NCI-H1092 (cell line): ENCODE measurements at regions not wholly inside any gene's neighbourhood (a gene's known extent, or its start where the extent isn't known, plus 50 kb on each side); places are given as distances from the start of the nearest gene placed in this dataset.
"Not testable (repeated sequence)": the region's sequence is repeated elsewhere in the genome, so short reads cannot be mapped to it uniquely, and the experiment has no call there.

ENCODE experiments used
- DNase-seq: peaks from one replicate; lab custom pipeline; 2025; lab: John Stamatoyannopoulos, UW

- no peak for DNase-seq
These were observed 65.0 kb upstream of the IQSEC1 start for GRCh38 chr3:13137941-13138832.

DNA sequence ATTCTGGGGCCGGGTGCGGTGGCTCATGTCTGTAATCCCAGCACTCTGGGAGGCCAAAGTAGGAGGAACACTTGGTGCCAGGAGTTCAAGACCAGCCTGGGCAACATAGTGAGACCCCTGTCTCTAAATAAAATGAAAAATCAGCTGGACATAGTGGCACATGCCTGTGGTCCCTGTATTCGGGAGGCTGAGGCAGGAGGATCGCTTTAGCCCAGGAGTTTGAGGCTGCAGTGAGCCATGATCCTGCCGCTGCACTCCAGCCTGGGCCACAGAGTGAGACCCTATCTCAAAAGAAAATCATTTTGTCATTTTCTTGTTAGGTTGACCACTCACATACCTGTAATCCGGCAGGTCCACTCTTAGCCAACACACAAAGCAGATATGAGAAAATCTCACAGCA is 63.6 kb upstream of the IQSEC1 start:
- DNase-seq, result not testable (repeated sequence)

- DNase-seq, result no peak
These were observed 63.2 kb upstream of the IQSEC1 start for GRCh38 chr3:13136426-13136825.

- DNase-seq, result no peak
These were observed 62.6 kb upstream of the IQSEC1 start for GRCh38 chr3:13135811-13136321.

GRCh38 chr3:13135251-13135810 is 62.1 kb upstream of the IQSEC1 start:
- DNase-seq, result no peak

DNA sequence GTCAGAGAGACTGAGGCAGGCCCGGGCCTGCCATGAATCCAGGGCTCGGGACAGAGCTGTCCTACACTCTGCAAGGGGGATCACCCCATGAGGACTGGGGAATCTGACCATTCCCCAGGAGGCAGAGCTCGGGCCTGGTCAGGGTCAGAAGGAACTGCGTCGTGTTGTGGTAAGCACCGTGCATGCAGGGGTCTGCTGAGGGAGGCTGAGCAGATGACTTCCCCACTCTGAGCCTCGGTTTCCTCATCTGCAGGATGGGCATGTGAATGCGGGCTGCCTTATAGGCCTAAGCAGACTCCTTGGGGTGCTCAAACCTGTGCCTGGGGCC is 61.6 kb upstream of the IQSEC1 start:
- DNase-seq, result no peak

- DNase-seq, result no peak
These were observed 61.1 kb upstream of the IQSEC1 start for GRCh38 chr3:13134166-13134878.

DNA sequence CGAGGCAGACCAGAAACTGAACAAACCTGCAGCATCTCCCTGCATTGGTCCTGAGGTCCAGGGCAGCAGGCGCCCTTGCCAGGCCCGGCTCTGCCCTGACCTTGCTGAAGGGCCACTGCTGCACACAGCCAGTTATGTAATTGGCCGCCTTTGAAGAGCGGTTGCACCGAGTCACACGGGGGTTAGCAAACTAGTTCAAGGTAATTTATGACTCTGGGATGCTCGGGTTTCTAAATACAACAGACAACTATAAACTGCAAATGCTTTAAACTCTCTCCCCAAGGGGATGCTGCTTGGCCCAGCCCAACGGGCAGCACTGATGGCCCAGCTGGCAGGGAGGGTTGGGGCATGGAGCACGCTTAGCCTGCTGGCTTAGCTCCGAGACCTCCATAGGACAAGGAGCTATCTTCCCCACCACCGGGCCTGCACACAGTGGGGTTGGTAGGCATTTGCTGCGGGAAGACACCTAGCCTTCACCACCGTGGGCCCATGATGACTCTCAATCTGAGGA is 60.3 kb upstream of the IQSEC1 start:
- DNase-seq, result no peak

GRCh38 chr3:13132731-13133410 is 59.6 kb upstream of the IQSEC1 start:
- no peak for DNase-seq

DNA sequence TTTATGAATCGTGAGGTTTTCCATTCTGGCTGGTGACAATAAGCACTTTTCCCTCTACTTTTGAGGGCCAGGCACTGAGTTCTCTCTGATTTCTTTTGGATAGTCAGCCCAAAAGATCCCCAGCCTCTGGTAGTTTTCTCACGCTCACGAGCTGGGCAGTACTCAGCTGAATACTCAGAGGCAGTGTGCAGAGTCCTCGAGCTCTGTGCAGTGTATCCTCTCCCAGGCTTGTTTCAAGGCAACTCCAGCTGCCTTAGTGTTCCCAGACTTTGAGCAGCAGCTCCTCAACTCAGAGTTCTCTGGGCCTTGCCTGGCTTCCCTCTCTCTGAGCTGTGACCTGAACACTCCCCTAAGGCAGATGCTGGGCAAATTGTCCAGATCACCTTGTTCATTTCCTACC is 59.1 kb upstream of the IQSEC1 start:
- DNase-seq, result no peak

DNA sequence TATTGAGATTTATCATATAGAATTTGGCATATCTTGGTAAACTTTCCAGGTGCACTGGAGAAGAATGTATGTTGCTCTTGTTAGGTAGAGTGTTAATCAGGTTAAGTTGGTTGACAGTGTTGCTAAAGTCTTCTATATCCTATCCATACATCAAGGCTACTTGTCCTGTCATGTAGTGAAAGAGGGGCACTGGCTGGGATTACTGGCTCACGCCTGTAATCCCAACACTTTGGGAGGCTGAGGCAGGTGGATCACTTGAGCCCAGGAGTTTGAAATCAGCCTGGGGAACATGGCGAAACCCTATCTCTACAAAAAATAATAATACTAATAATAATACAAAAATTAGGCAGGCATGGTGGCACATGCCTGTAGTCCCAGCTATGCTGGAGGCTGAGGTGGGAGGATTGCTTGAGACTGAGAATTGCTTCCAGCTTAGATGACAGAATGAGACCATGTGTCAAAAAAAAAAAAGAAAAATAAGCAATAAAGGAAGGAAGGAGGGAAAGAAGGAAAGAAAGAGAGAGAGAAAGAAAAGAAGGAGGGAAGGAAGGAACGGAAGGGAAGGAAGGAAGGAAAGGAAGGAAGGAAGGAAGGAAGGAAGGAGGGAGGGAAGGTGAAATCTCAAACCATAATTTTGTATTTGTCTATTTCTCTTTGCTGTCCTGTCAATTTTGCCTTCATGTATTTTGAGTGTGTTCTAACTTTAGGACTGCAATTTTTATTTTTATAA is 57.4 kb upstream of the IQSEC1 start:
- DNase-seq, result no peak

DNA sequence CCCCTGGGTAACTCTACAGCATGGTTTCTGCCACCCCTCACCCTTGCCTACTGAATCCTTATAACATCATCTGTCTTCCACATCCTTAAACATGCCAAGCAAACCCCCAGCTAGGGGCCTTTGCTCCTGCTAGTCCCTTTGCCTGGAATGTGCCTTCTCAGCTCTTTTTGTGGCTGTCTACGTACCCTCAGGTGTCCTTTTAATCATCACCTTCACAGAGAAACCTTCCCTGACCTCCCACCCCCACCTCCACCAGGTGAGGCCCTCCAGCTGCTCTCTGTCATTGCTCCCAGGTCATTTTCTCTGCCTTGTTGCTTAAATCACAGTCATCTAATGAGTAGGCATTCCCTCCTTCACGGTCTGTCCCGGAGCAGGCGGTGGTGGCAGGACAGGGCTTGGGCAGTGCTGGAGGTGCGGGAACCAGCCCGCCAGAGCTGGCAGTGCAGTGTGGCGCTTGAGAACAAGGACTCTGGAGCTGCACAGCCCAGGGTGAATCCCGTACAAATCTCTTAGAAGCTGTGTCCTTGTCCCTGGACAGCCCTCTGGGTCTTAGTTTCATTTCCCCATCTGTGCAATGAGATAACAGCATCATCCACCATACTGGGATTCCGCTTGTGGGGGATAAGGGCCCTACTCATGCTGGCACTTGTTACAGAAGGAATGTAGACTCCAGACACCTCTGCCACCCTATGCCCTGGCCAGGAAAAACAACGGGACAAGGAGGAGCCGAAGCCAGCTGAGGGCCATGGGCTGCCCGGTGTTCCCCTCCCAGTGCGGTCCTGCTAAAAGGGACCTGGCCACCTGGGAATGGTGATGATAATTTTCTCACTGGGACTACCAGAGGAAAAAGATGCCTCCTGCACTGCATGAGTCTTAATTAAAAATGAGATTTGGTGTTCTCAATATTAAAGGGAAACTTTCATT is 52.1 kb upstream of the IQSEC1 start:
- no peak for DNase-seq

- no peak for DNase-seq
These were observed 51.4 kb upstream of the IQSEC1 start for GRCh38 chr3:13124631-13125030.

- DNase-seq, result no peak
These were observed 50.5 kb upstream of the IQSEC1 start for GRCh38 chr3:13123765-13124164.

- no peak for DNase-seq
These were observed 49.9 kb upstream of the IQSEC1 start for GRCh38 chr3:13123013-13123654.
